SK-N-SH treated with all-trans-retinoic acid at 6 μM for 48 hours (cell line): ENCODE measurements at regions not wholly inside any gene's neighbourhood (a gene's known extent, or its start where the extent isn't known, plus 50 kb on each side); places are given as distances from the start of the nearest gene placed in this dataset.

Source experiments
- ESRRG ChIP-seq: fragments of 250-450 bp; sonication (Bioruptor Pico); IDR thresholded peaks from 2 replicates; pipeline ENCODE4 v1.6.1; 2021; ENCODE audit warnings: mild to moderate bottlenecking
- PPARA ChIP-seq: fragments of 250-450 bp; sonication (Bioruptor Pico); IDR thresholded peaks from 2 replicates; pipeline ENCODE4 v1.5.0; 2020; ENCODE audit warnings: mild to moderate bottlenecking, borderline replicate concordance
- TOX ChIP-seq: fragments of 250-450 bp; sonication (Bioruptor Pico); IDR thresholded peaks from 2 replicates; pipeline ENCODE4 v1.8.0; 2021; ENCODE audit warnings: mild to moderate bottlenecking, moderate library complexity, borderline replicate concordance
- ZNF565 ChIP-seq: fragments of 450-650 bp; formaldehyde crosslinking; conservative IDR thresholded peaks from 2 replicates; pipeline ENCODE4 v1.5.0; 2020; ENCODE audit warnings: low read depth, mild to moderate bottlenecking, moderate library complexity

DNA sequence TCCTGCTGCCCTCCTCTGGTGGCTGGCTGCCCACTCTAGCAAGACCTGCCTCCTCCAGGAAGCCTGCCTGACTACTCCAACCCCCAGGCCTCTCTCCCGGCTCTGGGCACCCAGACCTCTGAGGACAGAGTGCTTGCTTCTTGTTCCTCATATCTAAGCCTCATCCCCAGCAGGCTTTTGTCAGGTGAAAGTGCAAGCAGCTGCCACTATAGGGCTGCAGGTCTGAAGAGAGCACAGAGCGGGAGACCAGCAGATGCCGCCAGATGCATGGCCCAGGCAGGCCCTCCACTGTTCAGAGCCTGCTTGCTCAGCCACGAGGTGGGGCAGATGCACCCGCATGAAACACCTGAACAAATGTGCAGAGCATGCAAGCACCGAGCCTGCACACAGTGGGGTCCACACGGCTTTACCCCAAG lies 73.0 kb downstream of the SERPINA3 start:
- no peak for TF ChIP-seq PPARA (CRISPR knock-in tag)
- no peak for TF ChIP-seq TOX (CRISPR knock-in tag)
- no peak for TF ChIP-seq ZNF565 (CRISPR knock-in tag)
- TF ChIP-seq ESRRG (CRISPR knock-in tag): no peak
